Endothelial cell of umbilical vein (primary cell): ENCODE measurements at regions not wholly inside any gene's neighbourhood (a gene's known extent, or its start where the extent isn't known, plus 50 kb on each side); places are given as distances from the start of the nearest gene placed in this dataset.

Source experiments
- BruUV-seq: library from RNA; stranded (reverse); fragments of 400-500 nt; replicated peaks from 2 replicates; lab custom pipeline; 2021; lab: Mats Ljungman, UMichigan
- CTCF ChIA-PET: fragments of 300-600, 350-600 bp; sonication (Branson Sonifier 250); formaldehyde crosslinking; loops from one replicate; lab custom pipeline; 2021; ENCODE audit warnings: antibody characterized with exemption, inconsistent platforms; lab: Charles Lee
- POLR2A ChIA-PET: fragments of 300-600, 350-600 bp; sonication (Branson Sonifier 250); formaldehyde crosslinking; loops from one replicate; lab custom pipeline; 2021; ENCODE audit warnings: antibody characterized with exemption, inconsistent platforms; lab: Charles Lee
- DNase-seq: peaks from one replicate; pipeline ENCODE4 v3.0.0-alpha.2; 2011; ENCODE audit warnings: low read depth, low spot score
- FAIRE-seq: peaks from 2 replicates; lab custom pipeline; 2011; peaks lifted over from hg19 to GRCh38; lab: Jason Lieb, UNC
- H2AFZ ChIP-seq: 2 replicates; pipeline ENCODE4 v1.6.0; 2012; ENCODE audit warnings: low read depth, low read length, control low read depth, inconsistent platforms
- H3K27ac ChIP-seq: 2 replicates; pipeline ENCODE4 v1.5.1; 2011; ENCODE audit warnings: low read depth, mild to moderate bottlenecking, control low read depth, low read length, moderate library complexity; ENCODE audit not compliant: insufficient read depth
- H3K27me3 ChIP-seq, 2 experiments: 2 replicates each; pipeline versions ENCODE4 v1.6.0 to v1.6.1; 2011; ENCODE audit warnings: low read length in 2 of 2, mixed read lengths in 1 of 2; ENCODE audit not compliant: control insufficient read depth in 2 of 2, insufficient read depth in 2 of 2
- H3K36me3 ChIP-seq, 2 experiments: 2 replicates in 1 of 2; 3 replicates in 1 of 2; pipeline ENCODE4 v1.5.1; 2011; ENCODE audit warnings: low read length in 2 of 2, mild to moderate bottlenecking in 1 of 2, moderate library complexity in 1 of 2; ENCODE audit not compliant: control insufficient read depth in 2 of 2, insufficient read depth in 2 of 2; ENCODE audit errors: extremely low read depth in 1 of 2
- H3K4me1 ChIP-seq: 3 replicates; pipeline ENCODE4 v1.5.1; 2011; ENCODE audit warnings: mild to moderate bottlenecking, low read length; ENCODE audit not compliant: control insufficient read depth, insufficient read depth; ENCODE audit errors: extremely low read depth
- H3K4me2 ChIP-seq: 2 replicates; pipeline ENCODE4 v1.6.1; 2011; ENCODE audit warnings: low read length, control low read depth, mixed read lengths; ENCODE audit not compliant: insufficient read depth
- H3K4me3 ChIP-seq, 3 experiments: fragments of 200-600 bp in 1 of 3; sonication (generic), shearing (Covaris generic) in 1 of 3; replicated peaks in 1 of 3; 2 replicates each; pipeline ENCODE4 v1.5.1; 2011 to 2016; ENCODE audit warnings: control low read depth in 3 of 3, low read length in 3 of 3, mild to moderate bottlenecking in 2 of 3, inconsistent platforms in 1 of 3, low read depth in 1 of 3, moderate library complexity in 1 of 3; ENCODE audit not compliant: insufficient read depth in 1 of 3
- H3K79me2 ChIP-seq: 2 replicates; pipeline ENCODE4 v1.6.0; 2012; ENCODE audit warnings: low read length, inconsistent platforms; ENCODE audit not compliant: control insufficient read depth, insufficient read depth
- H3K9ac ChIP-seq: replicated peaks from 2 replicates; pipeline ENCODE3; 2011; ENCODE audit warnings: low read length, control low read depth; ENCODE audit not compliant: insufficient read depth; ENCODE audit errors: extremely low read depth
- H3K9me1 ChIP-seq: replicated peaks from 3 replicates; pipeline ENCODE4 v1.6.0; 2011; ENCODE audit warnings: mild to moderate bottlenecking, low read length; ENCODE audit not compliant: control insufficient read depth, insufficient read depth; ENCODE audit errors: extremely low read depth
- H3K9me3 ChIP-seq: replicated peaks from 2 replicates; pipeline ENCODE4 v1.5.1; 2012; ENCODE audit warnings: low read length, inconsistent platforms; ENCODE audit not compliant: control insufficient read depth, insufficient read depth
- H4K20me1 ChIP-seq: replicated peaks from 2 replicates; pipeline ENCODE3; 2011; ENCODE audit warnings: mild to moderate bottlenecking, low read length; ENCODE audit not compliant: control insufficient read depth, insufficient read depth; ENCODE audit errors: extremely low read depth
- CTCF ChIP-seq, 2 donors: IDR thresholded peaks; 1 replicate in 1 of 2; 2 replicates in 1 of 2; pipeline ENCODE4 v1.5.1; 2011; ENCODE audit warnings: low read length in 2 of 2, mild to moderate bottlenecking in 2 of 2, moderate library complexity in 2 of 2, control low read depth in 1 of 2, inconsistent platforms in 1 of 2, low read depth in 1 of 2; ENCODE audit not compliant: insufficient read depth in 1 of 2; ENCODE audit errors: extremely low read depth in 1 of 2
- EZH2 ChIP-seq: IDR thresholded peaks from 2 replicates; pipeline ENCODE4 v1.6.1; 2012; ENCODE audit warnings: borderline replicate concordance, low read depth, mild to moderate bottlenecking, moderate library complexity, low read length, inconsistent platforms; ENCODE audit not compliant: severe bottlenecking
- FOS ChIP-seq: IDR thresholded peaks from 2 replicates; pipeline ENCODE4 v1.6.1; 2011; ENCODE audit warnings: mild to moderate bottlenecking, low read length, moderate library complexity, borderline replicate concordance; ENCODE audit not compliant: insufficient read depth
- GATA2 ChIP-seq: IDR thresholded peaks from 2 replicates; pipeline ENCODE4 v1.7.0; 2011; ENCODE audit warnings: low read depth, mild to moderate bottlenecking, moderate library complexity, mixed read lengths, low read length; ENCODE audit not compliant: insufficient read length, insufficient read depth
- JUN ChIP-seq: IDR thresholded peaks from 2 replicates; pipeline ENCODE4 v1.6.1; 2011; ENCODE audit warnings: borderline replicate concordance, low read depth; ENCODE audit not compliant: insufficient read length, insufficient read depth
- MAX ChIP-seq: IDR thresholded peaks from 2 replicates; pipeline ENCODE4 v1.6.1; 2011; ENCODE audit not compliant: insufficient read depth, insufficient read length
- MYC ChIP-seq: IDR thresholded peaks from one replicate; pipeline ENCODE4 v1.6.1; 2011; ENCODE audit warnings: mild to moderate bottlenecking, low read depth, low read length
- POLR2A ChIP-seq: IDR thresholded peaks from 2 replicates; pipeline ENCODE4 v1.6.1; 2012; ENCODE audit warnings: low read depth, mild to moderate bottlenecking, control low read depth, low read length
- POLR2AphosphoS5 ChIP-seq: IDR thresholded peaks from 2 replicates; pipeline ENCODE4 v1.6.1; 2012; ENCODE audit warnings: low read depth, mild to moderate bottlenecking, control low read depth, low read length, moderate library complexity; ENCODE audit not compliant: insufficient read depth
- dilution Hi-C: fragments of 300-500 bp; cut with MboI; formaldehyde crosslinking; loops from one replicate; pipeline ENCODE4 v1.15.0; 2019; ENCODE audit warnings: low sequenced_read_pairs; ENCODE audit not compliant: extremely low pct_ligation_motif_present
- intact Hi-C: fragments of 100-400 bp; cut with micrococcal nuclease; formaldehyde crosslinking; loops from one replicate; pipeline ENCODE4 v1.10.0; 2022

GRCh38 chr7:34277016-34277802, 371.9 kb downstream of the BMPER start:
- peak; percentile 95 for TF ChIP-seq JUN
- peak; percentile 58 for TF ChIP-seq POLR2A
- no peak for TF ChIP-seq MAX
- TF ChIP-seq MYC: no peak
- TF ChIP-seq POLR2AphosphoS5: peak; percentile 85
- no peak for TF ChIP-seq EZH2
- TF ChIP-seq GATA2: peak; percentile 96
- peak; percentile 95 for TF ChIP-seq FOS
- no peak for TF ChIP-seq CTCF (IDR thresholded peaks at IDR 0.05; ENCODE audit: extremely low read depth in 1 of 2, insufficient read depth in 1 of 2, low read depth in 1 of 2, low read length in 2 of 2)
- FAIRE-seq (peak; percentile 83), DNase-seq (peak; percentile 84)
- Histone ChIP-seq H2AFZ (peak overlapping the region; percentile 46), H3K9ac (peak overlapping the region; percentile 13), H3K27ac (peak overlapping the region; percentile 86), H3K36me3 (no peaks in the 10 kb centered on the region), H4K20me1 (no peaks in the 10 kb centered on the region), H3K9me1 (no peaks in the 10 kb centered on the region), H3K4me1 (peaks cover 25% of the 10 kb centered on the region), H3K4me2 (peak overlapping the region; percentile 79), H3K9me3 (no peaks in the 10 kb centered on the region), H3K79me2 (no peaks in the 10 kb centered on the region), H3K4me3 (peak overlapping the region in 1 of 3 experiments; percentile 29), H3K27me3 (no peaks in the 10 kb centered on the region)
- dilution Hi-C loops: no loop called here
- intact Hi-C loops: loop anchor here (1.0 to 10.0 kb wide), 5 partner anchors 21 to 471 kb away; no protein-coding TSS in a partner anchor
- ChIA-PET CTCF (no interaction called here), POLR2A (no interaction called here)
- TSS peak; percentile 47 for BruUV-seq
